Peyer's patch (tissue), 4 donors: ENCODE measurements at regions not wholly inside any gene's neighbourhood (a gene's known extent, or its start where the extent isn't known, plus 50 kb on each side); places are given as distances from the start of the nearest gene placed in this dataset.

Experiments used
- DNase-seq, 3 donors: peaks; one replicate each; pipeline ENCODE4 v3.0.0-alpha.2; 2017 to 2019
- H3K27ac ChIP-seq, 4 donors: fragments of 200-600 bp; sonication (generic); one replicate each; pipeline ENCODE4 v1.5.1; 2016 to 2019
- H3K27me3 ChIP-seq, 2 donors: fragments of 200-600 bp; sonication (generic); one replicate each; pipeline ENCODE4 v1.5.1; 2019
- H3K36me3 ChIP-seq, 3 donors: fragments of 200-600 bp; sonication (generic); one replicate each; pipeline ENCODE4 v1.5.1; 2016 to 2019
- H3K4me1 ChIP-seq, 4 donors: fragments of 200-600 bp; sonication (generic); one replicate each; pipeline ENCODE4 v1.5.1; 2016 to 2019
- H3K4me3 ChIP-seq, 4 donors: fragments of 200-600 bp; sonication (generic); 1 replicate in 3 of 4; 2 replicates in 1 of 4; pipeline ENCODE4 v1.5.1; 2016 to 2019; ENCODE audit warnings: mild to moderate bottlenecking in 1 of 4
- H3K9me3 ChIP-seq, 4 donors: fragments of 200-600 bp; sonication (generic); one replicate each; pipeline ENCODE4 v1.5.1; 2016 to 2019; ENCODE audit warnings: mild to moderate bottlenecking in 1 of 4
- CTCF ChIP-seq, 6 experiments: fragments of 450-650 bp in 4 of 6; fragments of 200-600 bp in 2 of 6; sonication (generic) in 1 of 6; IDR thresholded peaks; one replicate each; pipeline ENCODE4 v1.5.1; 2017 to 2019; ENCODE audit warnings: antibody characterized with exemption in 6 of 6, mild to moderate bottlenecking in 3 of 6, moderate library complexity in 1 of 6
- POLR2A ChIP-seq, 2 donors: fragments of 450-650 bp; IDR thresholded peaks; one replicate each; pipeline ENCODE4 v1.5.1; 2017; ENCODE audit warnings: antibody characterized with exemption in 2 of 2, mild to moderate bottlenecking in 2 of 2, moderate library complexity in 2 of 2

DNA sequence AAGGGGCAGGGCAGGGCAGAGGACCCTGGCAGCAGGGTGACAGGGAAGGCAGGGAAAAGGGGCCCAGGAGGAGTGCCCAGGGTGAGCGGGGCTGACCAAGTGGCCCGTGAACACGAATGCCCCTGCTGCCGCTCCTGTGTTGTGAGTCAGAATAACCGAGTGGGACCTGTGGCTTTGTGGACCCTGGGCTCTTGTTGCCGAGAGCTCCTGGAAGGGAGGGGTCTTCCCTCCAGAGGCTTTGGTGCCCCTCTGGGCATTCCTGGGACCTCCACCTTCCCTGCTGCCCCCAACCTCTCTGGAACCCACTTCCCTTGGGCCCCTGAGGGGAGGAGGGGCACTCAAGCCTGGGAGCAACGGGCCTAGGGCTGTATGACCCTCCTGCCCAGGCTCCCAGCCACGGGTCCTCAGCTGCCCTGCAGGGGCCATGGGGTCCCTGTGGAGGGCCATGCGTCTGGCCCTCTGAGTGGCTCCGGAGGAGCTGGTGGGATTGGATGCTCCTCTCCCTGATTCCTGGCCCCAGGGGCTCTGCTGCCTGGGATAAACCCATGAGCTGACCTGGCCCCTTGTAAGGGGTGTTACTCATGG lies 319.4 kb downstream of the TMEM121 start:
- no peak overlapping the region for H3K27ac ChIP-seq
- H3K4me1 ChIP-seq: no peaks in the 10 kb centered on the region
- no peaks in the 10 kb centered on the region for H3K36me3 ChIP-seq
- H3K27me3 ChIP-seq: no peaks in the 10 kb centered on the region
- H3K9me3 ChIP-seq: no peaks in the 10 kb centered on the region
- TF ChIP-seq POLR2A (IDR thresholded peaks at IDR 0.05): no peak
- no peak for TF ChIP-seq CTCF (IDR thresholded peaks at IDR 0.05)
- no peak overlapping the region for H3K4me3 ChIP-seq
- peak in 1 of 3 donors; percentile 31 for DNase-seq

GRCh38 chr14:105846312-105846711 lies 319.9 kb downstream of the TMEM121 start:
- TF ChIP-seq POLR2A (IDR thresholded peaks at IDR 0.05) (no peak), CTCF (IDR thresholded peaks at IDR 0.05) (no peak)
- Histone ChIP-seq H3K27ac (no peak overlapping the region), H3K9me3 (no peaks in the 10 kb centered on the region), H3K27me3 (no peaks in the 10 kb centered on the region), H3K4me1 (no peaks in the 10 kb centered on the region), H3K4me3 (no peak overlapping the region), H3K36me3 (no peaks in the 10 kb centered on the region)
- DNase-seq: no peak

- H3K27me3 ChIP-seq: no peaks in the 10 kb centered on the region
- peak in 1 of 3 donors; percentile 34 for DNase-seq
- H3K36me3 ChIP-seq: no peaks in the 10 kb centered on the region
- no peaks in the 10 kb centered on the region for H3K9me3 ChIP-seq
- no peak overlapping the region for H3K4me3 ChIP-seq
- H3K27ac ChIP-seq: no peak overlapping the region
- TF ChIP-seq CTCF (IDR thresholded peaks at IDR 0.05) (no peak), POLR2A (IDR thresholded peaks at IDR 0.05) (no peak)
- no peaks in the 10 kb centered on the region for H3K4me1 ChIP-seq
These were observed 321.0 kb downstream of the TMEM121 start for GRCh38 chr14:105847400-105847799.

GRCh38 chr14:105848570-105848969 lies 322.2 kb downstream of the TMEM121 start:
- DNase-seq: no peak
- Histone ChIP-seq H3K4me1 (no peaks in the 10 kb centered on the region), H3K36me3 (no peaks in the 10 kb centered on the region), H3K27ac (no peak overlapping the region), H3K9me3 (no peaks in the 10 kb centered on the region), H3K27me3 (no peaks in the 10 kb centered on the region), H3K4me3 (no peak overlapping the region)
- TF ChIP-seq CTCF (IDR thresholded peaks at IDR 0.05) (no peak), POLR2A (IDR thresholded peaks at IDR 0.05) (no peak)

DNA sequence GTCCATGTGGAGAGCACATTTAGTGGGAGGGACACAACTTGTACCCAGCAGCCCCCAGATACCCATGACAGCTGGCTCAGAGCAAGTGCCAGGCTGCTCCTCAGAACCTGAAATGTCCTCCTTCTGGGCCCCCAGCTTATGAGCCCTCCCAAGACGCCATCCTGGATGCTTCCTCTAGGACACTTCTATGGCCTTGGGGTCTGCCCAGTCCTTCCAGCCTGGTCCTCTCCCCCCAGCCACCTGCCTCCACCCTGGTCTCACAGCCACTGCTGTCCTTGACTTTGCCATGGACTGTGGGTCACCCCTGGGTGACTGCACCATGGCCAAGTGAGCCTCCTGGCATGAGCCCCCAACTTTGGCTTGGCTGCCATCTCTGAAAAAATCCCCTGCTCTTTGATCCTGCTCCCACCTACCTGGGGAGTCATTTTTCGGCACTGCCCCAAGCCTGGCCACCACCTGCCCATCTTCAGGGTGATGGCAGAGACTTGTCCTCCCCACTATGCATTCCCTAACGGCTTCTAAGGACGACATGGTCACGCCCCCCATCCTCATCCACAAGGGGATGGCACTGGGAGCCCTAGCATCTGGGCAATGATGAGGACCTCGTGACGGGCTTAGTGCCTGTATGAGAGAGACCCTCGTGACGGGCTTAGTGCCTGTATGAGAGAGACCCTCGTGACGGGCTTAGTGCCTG lies 323.7 kb downstream of the TMEM121 start:
- H3K27ac ChIP-seq: no peak overlapping the region
- peak in 2 of 3 donors; percentile 24 to 35 for DNase-seq
- no peaks in the 10 kb centered on the region for H3K27me3 ChIP-seq
- no peaks in the 10 kb centered on the region for H3K4me1 ChIP-seq
- H3K4me3 ChIP-seq: no peak overlapping the region
- no peaks in the 10 kb centered on the region for H3K9me3 ChIP-seq
- no peak for TF ChIP-seq POLR2A (IDR thresholded peaks at IDR 0.05)
- no peak for TF ChIP-seq CTCF (IDR thresholded peaks at IDR 0.05)
- no peaks in the 10 kb centered on the region for H3K36me3 ChIP-seq
